HL-60 (cell line): ENCODE measurements at regions not wholly inside any gene's neighbourhood (a gene's known extent, or its start where the extent isn't known, plus 50 kb on each side); places are given as distances from the start of the nearest gene placed in this dataset.

Experiments used
- POLR2AphosphoS5 ChIP-seq: IDR thresholded peaks from 2 replicates; pipeline ENCODE4 v1.6.1; 2012; ENCODE audit warnings: low read depth
- TF ChIP-seq, protein P1 (sequence below): IDR thresholded peaks from one replicate; pipeline ENCODE4 v1.5.1; 2011; ENCODE audit warnings: low read length, control low read depth, inconsistent platforms; ENCODE audit not compliant: insufficient read depth

DNA sequence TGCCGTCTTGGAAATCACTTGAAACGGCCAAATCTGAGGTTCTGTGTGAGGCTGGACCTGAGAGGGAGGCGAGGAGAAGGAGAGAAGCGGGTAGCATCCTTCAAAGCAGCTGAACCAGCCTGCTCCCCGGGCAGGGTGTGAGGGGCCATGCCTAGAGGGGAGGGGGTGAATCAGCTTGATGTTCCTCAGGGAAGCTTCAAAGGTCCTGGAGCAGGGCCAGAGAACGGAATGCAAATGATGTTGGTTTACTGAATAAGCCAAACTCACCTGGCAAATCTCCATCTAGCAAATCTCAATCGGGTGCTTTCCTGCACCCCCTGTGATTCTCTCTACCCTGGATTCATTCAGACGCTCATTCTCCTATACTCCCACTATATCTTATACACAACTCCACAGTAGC is 226.9 kb downstream of the WDR11 start:
- TF ChIP-seq, protein P1, sequence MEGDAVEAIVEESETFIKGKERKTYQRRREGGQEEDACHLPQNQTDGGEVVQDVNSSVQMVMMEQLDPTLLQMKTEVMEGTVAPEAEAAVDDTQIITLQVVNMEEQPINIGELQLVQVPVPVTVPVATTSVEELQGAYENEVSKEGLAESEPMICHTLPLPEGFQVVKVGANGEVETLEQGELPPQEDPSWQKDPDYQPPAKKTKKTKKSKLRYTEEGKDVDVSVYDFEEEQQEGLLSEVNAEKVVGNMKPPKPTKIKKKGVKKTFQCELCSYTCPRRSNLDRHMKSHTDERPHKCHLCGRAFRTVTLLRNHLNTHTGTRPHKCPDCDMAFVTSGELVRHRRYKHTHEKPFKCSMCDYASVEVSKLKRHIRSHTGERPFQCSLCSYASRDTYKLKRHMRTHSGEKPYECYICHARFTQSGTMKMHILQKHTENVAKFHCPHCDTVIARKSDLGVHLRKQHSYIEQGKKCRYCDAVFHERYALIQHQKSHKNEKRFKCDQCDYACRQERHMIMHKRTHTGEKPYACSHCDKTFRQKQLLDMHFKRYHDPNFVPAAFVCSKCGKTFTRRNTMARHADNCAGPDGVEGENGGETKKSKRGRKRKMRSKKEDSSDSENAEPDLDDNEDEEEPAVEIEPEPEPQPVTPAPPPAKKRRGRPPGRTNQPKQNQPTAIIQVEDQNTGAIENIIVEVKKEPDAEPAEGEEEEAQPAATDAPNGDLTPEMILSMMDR = no peak
- TF ChIP-seq POLR2AphosphoS5 = no peak
